GM18502 (cell line): ENCODE measurements at regions not wholly inside any gene's neighbourhood (a gene's known extent, or its start where the extent isn't known, plus 50 kb on each side); places are given as distances from the start of the nearest gene placed in this dataset.

Experiments
- ATAC-seq: cut with Tn5 transposase; IDR thresholded peaks from one replicate; pipeline ENCODE4 v1.9.1; 2021; ENCODE audit warnings: mild to moderate bottlenecking; ENCODE audit not compliant: unreplicated experiment, poor library complexity

GRCh38 chr1:239537795-239538194 is 151.4 kb downstream of the CHRM3 start:
- ATAC-seq, result no peak

- no peak for ATAC-seq
These were observed 152.0 kb downstream of the CHRM3 start for GRCh38 chr1:239538239-239538988.

GRCh38 chr1:239539051-239539450 is 152.7 kb downstream of the CHRM3 start:
- ATAC-seq, result no peak

GRCh38 chr1:239539812-239540211 is 153.4 kb downstream of the CHRM3 start:
- ATAC-seq, result no peak

GRCh38 chr1:239543873-239544272 is 157.5 kb downstream of the CHRM3 start:
- ATAC-seq, result no peak

GRCh38 chr1:239545466-239545865 is 159.1 kb downstream of the CHRM3 start:
- no peak for ATAC-seq

- ATAC-seq, result no peak
These were observed 161.6 kb downstream of the CHRM3 start for GRCh38 chr1:239547987-239548386.

GRCh38 chr1:239550178-239550577 is 163.8 kb downstream of the CHRM3 start:
- no peak for ATAC-seq

GRCh38 chr1:239555350-239555749 is 169.0 kb downstream of the CHRM3 start:
- no peak for ATAC-seq

GRCh38 chr1:239558559-239558958 is 172.2 kb downstream of the CHRM3 start:
- ATAC-seq, result no peak

GRCh38 chr1:239558991-239559390 is 172.6 kb downstream of the CHRM3 start:
- ATAC-seq, result no peak

- no peak for ATAC-seq
These were observed 174.6 kb downstream of the CHRM3 start for GRCh38 chr1:239560921-239561320.

GRCh38 chr1:239562095-239562494 is 175.7 kb downstream of the CHRM3 start:
- no peak for ATAC-seq

- ATAC-seq, result no peak
These were observed 177.3 kb downstream of the CHRM3 start for GRCh38 chr1:239563681-239564080.

- ATAC-seq, result no peak
These were observed 179.7 kb downstream of the CHRM3 start for GRCh38 chr1:239566074-239566473.

GRCh38 chr1:239570878-239571277 is 184.5 kb downstream of the CHRM3 start:
- ATAC-seq, result no peak

GRCh38 chr1:239572183-239572582 is 185.8 kb downstream of the CHRM3 start:
- no peak for ATAC-seq

GRCh38 chr1:239574112-239574511 is 187.7 kb downstream of the CHRM3 start:
- no peak for ATAC-seq

- no peak for ATAC-seq
These were observed 188.7 kb downstream of the CHRM3 start for GRCh38 chr1:239575113-239575512.

GRCh38 chr1:239583536-239583935 is 197.2 kb downstream of the CHRM3 start:
- ATAC-seq, result no peak

- ATAC-seq, result no peak
These were observed 199.8 kb downstream of the CHRM3 start for GRCh38 chr1:239586128-239586527.

- no peak for ATAC-seq
These were observed 200.7 kb downstream of the CHRM3 start for GRCh38 chr1:239587066-239587465.
